IPS-15b (cell line): ENCODE measurements at regions not wholly inside any gene's neighbourhood (a gene's known extent, or its start where the extent isn't known, plus 50 kb on each side); places are given as distances from the start of the nearest gene placed in this dataset.

Experiments
- H3K27me3 ChIP-seq: one replicate; pipeline ENCODE4 v1.6.1; 2013; ENCODE audit warnings: low read length; ENCODE audit not compliant: control insufficient read depth, insufficient read depth
- H3K36me3 ChIP-seq: one replicate; pipeline ENCODE4 v1.6.1; 2013; ENCODE audit warnings: low read length; ENCODE audit not compliant: control insufficient read depth, insufficient read depth
- H3K4me1 ChIP-seq: one replicate; pipeline ENCODE4 v1.6.1; 2013; ENCODE audit warnings: mild to moderate bottlenecking, low read length; ENCODE audit not compliant: control insufficient read depth, insufficient read depth
- H3K4me3 ChIP-seq: one replicate; pipeline ENCODE4 v1.5.1; 2013; ENCODE audit warnings: low read depth, low read length
- H3K9ac ChIP-seq: one replicate; pipeline ENCODE4 v1.6.1; 2013; ENCODE audit warnings: low read depth, mild to moderate bottlenecking, low read length
- H3K9me3 ChIP-seq: one replicate; pipeline ENCODE4 v1.6.1; 2013; ENCODE audit warnings: mild to moderate bottlenecking, low read length; ENCODE audit not compliant: control insufficient read depth, insufficient read depth

DNA sequence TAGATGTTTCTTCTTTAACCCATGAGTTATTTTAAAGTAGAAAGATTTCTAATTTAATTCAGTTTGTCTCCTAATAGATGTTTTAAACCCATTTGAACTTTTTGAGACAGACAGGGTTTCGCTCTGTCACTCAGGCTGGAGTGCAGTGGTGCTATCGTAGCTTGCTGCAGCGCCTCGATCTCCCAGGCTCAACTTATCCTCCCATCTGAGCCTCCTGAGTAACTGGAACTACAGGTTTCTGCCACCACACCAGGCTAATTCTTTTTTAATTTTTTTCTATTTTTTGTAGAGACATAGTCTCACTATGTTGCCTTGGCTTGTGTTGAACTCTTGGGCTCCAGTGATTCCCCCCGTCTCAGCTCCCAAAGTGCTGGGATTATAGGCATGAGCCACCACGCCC lies 53.0 kb upstream of the RAB18 start:
- Histone ChIP-seq H3K4me3 (no peak overlapping the region), H3K4me1 (no peaks in the 10 kb centered on the region), H3K27me3 (no peaks in the 10 kb centered on the region), H3K9ac (no peak overlapping the region), H3K36me3 (no peaks in the 10 kb centered on the region), H3K9me3 (no peaks in the 10 kb centered on the region)

DNA sequence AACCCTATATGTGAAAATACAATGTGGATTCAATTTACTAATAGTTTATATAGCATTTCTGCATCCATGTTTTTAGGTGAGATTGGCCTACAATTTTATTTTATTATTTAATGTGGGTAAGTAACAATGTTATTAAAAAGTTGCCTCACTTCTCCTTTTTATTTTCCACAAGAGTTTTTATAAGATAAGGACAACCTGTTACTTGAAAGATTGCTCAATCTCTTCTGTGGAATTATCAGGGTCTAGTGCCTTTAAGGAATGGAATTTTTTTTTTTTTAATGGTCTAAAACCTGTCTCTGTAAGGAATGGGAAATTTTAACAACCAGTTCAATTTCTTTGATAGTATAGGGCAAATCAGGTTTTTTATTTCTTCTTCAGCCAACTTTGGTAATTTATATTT lies 53.9 kb upstream of the RAB18 start:
- Histone ChIP-seq H3K4me1 (no peaks in the 10 kb centered on the region), H3K9ac (no peak overlapping the region), H3K36me3 (no peaks in the 10 kb centered on the region), H3K27me3 (no peaks in the 10 kb centered on the region), H3K9me3 (no peaks in the 10 kb centered on the region), H3K4me3 (no peak overlapping the region)

- no peaks in the 10 kb centered on the region for H3K27me3 ChIP-seq
- H3K4me1 ChIP-seq = no peaks in the 10 kb centered on the region
- no peaks in the 10 kb centered on the region for H3K9me3 ChIP-seq
- no peak overlapping the region for H3K4me3 ChIP-seq
- H3K36me3 ChIP-seq = no peaks in the 10 kb centered on the region
- no peak overlapping the region for H3K9ac ChIP-seq
These were observed 54.5 kb upstream of the RAB18 start for GRCh38 chr10:27449571-27449970.

DNA sequence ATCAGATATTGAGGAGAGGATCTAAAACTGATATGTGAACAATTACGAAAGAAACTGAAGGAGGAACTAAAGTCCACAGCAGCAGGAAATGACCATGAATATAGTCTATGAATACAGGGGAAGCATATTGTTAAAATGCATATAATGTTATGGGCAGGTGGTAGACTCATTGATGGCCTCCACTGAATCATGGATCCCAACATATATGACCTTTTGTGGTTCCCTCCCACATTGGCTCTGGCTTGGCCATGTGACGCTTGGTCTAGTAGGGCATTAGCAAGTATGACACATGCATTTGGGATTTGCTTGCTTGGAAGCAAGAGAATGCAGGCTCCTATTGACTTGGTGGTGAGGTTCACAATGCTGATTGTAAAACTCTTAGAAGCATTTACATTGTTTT lies 55.2 kb upstream of the RAB18 start:
- no peaks in the 10 kb centered on the region for H3K4me1 ChIP-seq
- no peaks in the 10 kb centered on the region for H3K27me3 ChIP-seq
- no peaks in the 10 kb centered on the region for H3K9me3 ChIP-seq
- no peak overlapping the region for H3K9ac ChIP-seq
- no peak overlapping the region for H3K4me3 ChIP-seq
- H3K36me3 ChIP-seq = no peaks in the 10 kb centered on the region

DNA sequence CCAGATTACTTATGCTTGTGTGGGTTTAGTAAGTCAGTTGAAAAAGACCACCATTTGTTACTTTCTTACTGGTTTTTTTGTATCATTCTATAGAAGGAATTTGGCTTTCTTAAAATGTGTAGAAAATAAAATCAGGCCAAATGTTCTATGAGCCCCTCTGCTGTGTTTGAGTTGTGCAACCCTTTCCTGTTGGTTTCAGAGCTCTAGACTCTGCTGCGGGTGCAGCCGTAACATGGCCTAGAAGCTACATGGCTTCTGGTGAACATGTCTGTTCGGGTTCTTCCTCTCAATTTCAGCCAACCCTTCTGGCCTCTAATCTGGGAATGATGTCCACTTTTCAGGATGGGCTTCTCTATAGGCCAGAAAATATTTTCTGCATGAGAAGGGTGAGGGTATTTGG lies 56.6 kb upstream of the RAB18 start:
- H3K4me3 ChIP-seq = no peak overlapping the region
- no peak overlapping the region for H3K9ac ChIP-seq
- no peaks in the 10 kb centered on the region for H3K9me3 ChIP-seq
- H3K27me3 ChIP-seq = no peaks in the 10 kb centered on the region
- H3K4me1 ChIP-seq = no peaks in the 10 kb centered on the region
- no peaks in the 10 kb centered on the region for H3K36me3 ChIP-seq

GRCh38 chr10:27446091-27446918 lies 57.8 kb upstream of the RAB18 start:
- no peak overlapping the region for H3K4me3 ChIP-seq
- H3K36me3 ChIP-seq = no peaks in the 10 kb centered on the region
- no peak overlapping the region for H3K9ac ChIP-seq
- no peaks in the 10 kb centered on the region for H3K4me1 ChIP-seq
- H3K9me3 ChIP-seq = no peaks in the 10 kb centered on the region
- no peaks in the 10 kb centered on the region for H3K27me3 ChIP-seq

DNA sequence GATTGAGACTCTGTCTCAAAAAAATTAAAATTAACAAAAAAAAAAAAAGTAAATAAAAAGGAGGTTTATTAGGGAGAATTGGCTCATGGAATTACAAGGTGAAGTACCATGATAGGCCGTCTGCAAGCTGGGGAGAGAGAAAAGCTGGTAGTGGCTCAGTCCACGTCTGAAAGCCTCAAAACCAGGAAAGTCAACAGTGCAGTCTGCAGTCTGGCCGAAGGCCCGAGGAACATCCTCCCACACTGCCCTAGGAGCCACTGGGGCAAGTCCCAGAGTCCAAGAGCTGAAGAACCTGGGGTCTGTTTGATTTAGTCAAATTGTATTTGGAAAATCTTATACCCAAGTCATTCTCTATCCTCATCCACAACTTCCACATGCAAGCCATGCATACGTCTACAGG lies 59.0 kb upstream of the RAB18 start:
- H3K9ac ChIP-seq = no peak overlapping the region
- no peaks in the 10 kb centered on the region for H3K9me3 ChIP-seq
- no peaks in the 10 kb centered on the region for H3K4me1 ChIP-seq
- no peak overlapping the region for H3K4me3 ChIP-seq
- H3K27me3 ChIP-seq = no peaks in the 10 kb centered on the region
- no peaks in the 10 kb centered on the region for H3K36me3 ChIP-seq

DNA sequence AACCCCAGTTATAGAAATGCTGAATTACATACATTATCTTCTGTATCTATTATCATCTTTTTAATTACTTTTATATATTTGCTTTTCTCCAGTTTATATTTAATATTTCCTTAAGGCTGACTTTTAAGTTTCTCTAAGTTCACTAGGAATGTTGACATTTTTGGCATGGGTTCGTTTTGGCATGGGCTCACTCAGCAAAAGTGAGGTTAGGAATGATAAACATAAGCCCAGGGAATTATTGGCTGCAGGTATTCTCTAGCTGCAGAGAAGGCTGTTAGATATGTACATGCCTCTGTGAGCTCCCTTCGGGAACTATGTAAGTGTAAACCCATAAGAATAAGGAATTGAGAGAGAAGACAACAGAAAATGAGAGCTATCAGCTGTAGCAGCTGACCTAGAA lies 63.6 kb upstream of the RAB18 start:
- H3K9ac ChIP-seq = no peak overlapping the region
- no peak overlapping the region for H3K4me3 ChIP-seq
- H3K9me3 ChIP-seq = no peaks in the 10 kb centered on the region
- H3K36me3 ChIP-seq = no peaks in the 10 kb centered on the region
- H3K27me3 ChIP-seq = no peaks in the 10 kb centered on the region
- H3K4me1 ChIP-seq = no peaks in the 10 kb centered on the region

DNA sequence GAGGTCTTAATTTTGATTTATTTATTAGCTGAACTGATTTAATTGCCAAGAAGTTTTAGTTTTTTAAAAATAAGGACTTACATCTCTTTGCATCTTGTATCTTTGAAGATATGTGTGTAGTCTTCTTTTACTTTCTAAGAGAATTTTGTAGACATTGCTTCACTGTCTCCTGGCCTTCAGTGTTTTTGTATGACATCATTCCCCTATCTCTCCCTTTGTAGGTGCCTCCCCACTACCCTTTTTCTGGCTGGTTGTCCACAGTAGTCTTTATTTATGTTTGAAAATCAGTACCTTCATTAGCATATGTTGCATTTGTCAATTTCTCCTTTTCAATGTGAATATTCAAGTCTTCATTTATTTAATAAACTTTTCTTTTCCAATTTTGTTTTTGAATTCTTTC lies 64.1 kb upstream of the RAB18 start:
- Histone ChIP-seq H3K4me1 (no peaks in the 10 kb centered on the region), H3K36me3 (no peaks in the 10 kb centered on the region), H3K27me3 (no peaks in the 10 kb centered on the region), H3K9me3 (no peaks in the 10 kb centered on the region), H3K9ac (no peak overlapping the region), H3K4me3 (no peak overlapping the region)

DNA sequence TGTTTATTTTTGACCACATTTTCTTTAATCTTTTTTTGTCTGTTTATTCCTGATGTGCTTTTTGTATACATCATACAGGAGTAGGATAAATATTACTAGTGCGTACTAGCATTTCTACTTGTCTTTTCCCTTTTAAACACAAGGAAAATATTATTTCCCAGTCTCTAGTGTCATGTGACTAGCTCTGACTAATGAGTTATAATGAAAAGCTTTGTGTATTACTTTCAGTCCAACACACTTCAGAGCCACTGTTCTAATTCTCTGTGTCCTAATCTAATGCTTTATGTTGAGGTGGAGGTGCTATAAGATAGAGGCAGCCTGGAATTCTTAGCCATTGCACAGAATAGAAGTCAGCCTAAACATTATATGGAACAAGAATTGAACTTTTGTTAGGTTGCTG lies 65.0 kb upstream of the RAB18 start:
- no peaks in the 10 kb centered on the region for H3K4me1 ChIP-seq
- H3K9me3 ChIP-seq = no peaks in the 10 kb centered on the region
- H3K9ac ChIP-seq = no peak overlapping the region
- H3K27me3 ChIP-seq = no peaks in the 10 kb centered on the region
- H3K4me3 ChIP-seq = no peak overlapping the region
- no peaks in the 10 kb centered on the region for H3K36me3 ChIP-seq

GRCh38 chr10:27437775-27438174 lies 66.3 kb upstream of the RAB18 start:
- Histone ChIP-seq H3K9me3 (no peaks in the 10 kb centered on the region), H3K36me3 (no peaks in the 10 kb centered on the region), H3K9ac (no peak overlapping the region), H3K27me3 (no peaks in the 10 kb centered on the region), H3K4me1 (no peaks in the 10 kb centered on the region), H3K4me3 (no peak overlapping the region)

- no peak overlapping the region for H3K4me3 ChIP-seq
- no peaks in the 10 kb centered on the region for H3K36me3 ChIP-seq
- H3K9me3 ChIP-seq = no peaks in the 10 kb centered on the region
- H3K27me3 ChIP-seq = no peaks in the 10 kb centered on the region
- no peak overlapping the region for H3K9ac ChIP-seq
- H3K4me1 ChIP-seq = no peaks in the 10 kb centered on the region
These were observed 67.4 kb upstream of the RAB18 start for GRCh38 chr10:27436710-27437109.
